GM19238 (cell line): ENCODE measurements at regions not wholly inside any gene's neighbourhood (a gene's known extent, or its start where the extent isn't known, plus 50 kb on each side); places are given as distances from the start of the nearest gene placed in this dataset.

Source experiments
- DNase-seq: peaks from one replicate; pipeline ENCODE4 v3.0.0; 2011; ENCODE audit warnings: low spot score; ENCODE audit not compliant: insufficient read length

DNA sequence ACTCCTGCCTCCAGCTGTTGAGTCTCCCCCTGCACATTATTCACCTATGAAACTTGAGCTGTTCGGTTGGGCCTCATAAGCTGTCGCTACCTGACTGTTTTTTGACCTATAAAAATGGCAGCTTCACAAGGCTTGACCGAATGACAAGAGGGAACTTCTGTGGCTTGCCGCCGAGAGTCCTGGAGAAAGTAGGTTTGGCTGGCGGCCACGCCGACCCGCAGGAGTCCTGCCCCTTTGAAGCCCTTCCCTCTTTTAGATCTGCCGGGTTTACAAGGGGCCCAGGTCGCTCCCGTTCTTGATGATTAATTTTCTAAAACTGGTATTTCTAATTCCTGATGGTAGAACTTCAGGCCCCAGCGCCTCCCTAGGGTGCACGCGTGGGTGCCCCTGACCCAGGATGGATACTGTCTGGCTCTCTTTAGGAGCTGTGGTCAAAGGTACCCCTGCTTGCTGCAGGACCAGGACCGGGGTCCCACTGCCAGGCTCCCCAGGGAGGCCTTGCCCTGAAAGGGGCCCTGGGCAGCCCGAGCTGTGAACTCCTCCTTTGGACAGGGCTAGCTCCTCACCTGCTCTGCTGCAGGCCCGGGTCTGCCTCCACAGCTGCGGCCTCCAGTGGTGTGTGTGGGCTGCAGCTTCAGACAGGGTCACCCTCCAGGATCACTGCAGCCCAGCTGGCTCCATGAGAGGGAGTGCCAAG, 171.8 kb downstream of the CTTN start:
- DNase-seq, result no peak

GRCh38 chr11:70570693-70571395, 172.5 kb downstream of the CTTN start:
- DNase-seq, result no peak

GRCh38 chr11:70572974-70573260, 174.6 kb downstream of the CTTN start:
- no peak for DNase-seq

DNA sequence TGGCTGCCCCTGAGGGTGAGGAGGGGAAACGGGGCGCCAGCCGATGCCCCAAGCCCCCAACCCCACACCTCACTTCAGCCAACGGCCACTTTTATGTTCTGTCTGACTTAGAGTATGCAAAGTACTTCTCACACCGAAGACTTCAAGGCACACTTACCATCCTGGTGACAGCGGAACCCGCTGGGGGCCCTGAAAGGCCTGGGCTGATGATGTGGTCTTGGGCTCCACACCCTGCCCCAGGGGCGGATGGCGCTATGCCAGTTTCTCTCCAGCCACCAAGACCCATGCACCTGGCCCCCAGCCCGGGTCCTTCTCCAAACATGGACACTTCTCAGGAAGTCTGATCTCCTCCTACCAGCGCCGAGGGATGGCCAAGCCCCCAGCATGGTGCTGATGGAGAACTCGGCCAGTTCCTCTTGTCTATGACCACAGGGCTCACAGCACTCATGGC, 175.4 kb downstream of the CTTN start:
- no peak for DNase-seq

DNA sequence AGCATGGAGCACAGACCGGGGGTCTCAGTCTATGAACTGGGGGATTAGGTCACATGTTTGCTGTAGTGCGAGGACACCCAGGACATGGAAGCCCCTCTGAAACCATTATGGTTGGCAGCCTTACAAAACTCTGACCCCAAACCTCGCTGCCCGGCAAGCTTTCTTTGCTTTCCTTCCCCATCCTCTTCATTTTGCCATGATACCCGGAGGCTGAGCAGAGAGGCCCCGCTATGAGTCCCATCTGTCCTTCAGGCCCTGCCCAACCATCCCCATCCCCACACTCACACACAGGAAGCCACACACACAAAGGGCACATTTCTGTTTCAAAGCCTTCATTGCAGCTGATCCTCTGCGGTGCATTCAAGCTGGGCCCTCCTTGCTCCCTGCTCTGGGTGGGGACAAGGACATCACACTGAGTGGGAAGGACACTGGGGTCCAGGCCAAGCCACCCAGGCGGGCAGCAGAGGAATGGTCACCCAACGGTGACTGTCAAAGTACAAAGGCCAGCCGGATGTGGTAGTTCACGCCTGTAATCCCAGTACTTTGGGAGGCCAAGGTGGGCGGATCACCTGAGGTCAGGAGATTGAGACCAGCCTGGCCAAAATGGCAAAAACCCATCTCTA, 176.5 kb downstream of the CTTN start:
- DNase-seq, result no peak

GRCh38 chr11:70575396-70576060, 177.2 kb downstream of the CTTN start:
- DNase-seq, result no peak

GRCh38 chr11:70577258-70577603, 178.9 kb downstream of the CTTN start:
- DNase-seq, result no peak

GRCh38 chr11:70577948-70578347, 179.6 kb downstream of the CTTN start:
- no peak for DNase-seq

DNA sequence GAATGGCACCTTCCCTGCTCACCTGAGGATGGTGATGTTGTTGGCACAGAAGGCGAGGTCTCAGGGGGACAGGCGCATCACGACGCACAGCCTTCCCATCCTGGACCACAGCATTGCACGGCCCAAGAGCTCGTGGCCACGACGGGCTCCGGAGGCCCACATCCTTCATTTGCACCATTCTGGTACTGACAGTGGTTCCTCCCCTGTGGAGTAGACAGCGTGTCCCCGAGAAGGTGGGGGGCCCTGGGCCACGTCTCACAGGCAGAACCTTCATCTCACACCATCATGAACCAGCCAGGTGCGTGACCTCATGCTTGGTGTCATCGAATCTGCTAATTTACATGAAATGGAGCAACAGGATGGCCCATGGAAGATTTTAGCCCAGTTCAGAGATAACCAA, 180.0 kb downstream of the CTTN start:
- DNase-seq, result no peak

GRCh38 chr11:70578831-70579230, 180.5 kb downstream of the CTTN start:
- DNase-seq, result no peak

DNA sequence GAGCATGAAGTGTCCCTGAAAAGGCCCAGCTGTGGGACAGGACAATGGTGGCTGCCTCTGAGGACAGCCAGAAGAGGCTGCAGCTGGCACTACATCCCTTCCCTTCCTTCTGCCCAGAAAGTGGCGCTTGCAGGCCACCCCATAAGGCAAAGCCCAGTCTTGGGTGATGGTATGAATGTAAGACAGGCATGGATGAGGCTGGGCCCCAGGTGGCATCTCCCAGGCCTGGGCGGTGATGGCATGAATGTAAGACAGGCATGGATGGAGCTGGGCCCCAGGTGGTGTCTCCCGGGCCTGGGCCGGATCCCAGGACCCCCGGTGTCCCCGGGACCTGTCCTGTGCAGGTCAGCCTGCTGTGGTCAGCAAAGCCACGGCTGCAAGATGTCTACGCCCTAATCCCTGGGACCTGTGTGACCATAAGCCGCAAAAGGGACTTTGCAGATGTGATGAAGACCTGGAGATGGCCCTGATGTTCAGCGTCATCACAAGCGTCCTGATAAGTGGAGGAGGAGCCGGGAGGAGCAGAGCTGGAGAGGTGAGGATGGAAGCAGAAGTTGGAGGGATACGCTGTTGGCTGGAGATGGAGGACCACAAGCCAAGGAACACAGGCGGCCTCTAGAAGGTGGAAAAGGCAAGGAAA, 181.1 kb downstream of the CTTN start:
- DNase-seq, result no peak

GRCh38 chr11:70580036-70580805, 181.9 kb downstream of the CTTN start:
- no peak for DNase-seq

GRCh38 chr11:70581991-70582885, 183.9 kb downstream of the CTTN start:
- DNase-seq, result no peak

DNA sequence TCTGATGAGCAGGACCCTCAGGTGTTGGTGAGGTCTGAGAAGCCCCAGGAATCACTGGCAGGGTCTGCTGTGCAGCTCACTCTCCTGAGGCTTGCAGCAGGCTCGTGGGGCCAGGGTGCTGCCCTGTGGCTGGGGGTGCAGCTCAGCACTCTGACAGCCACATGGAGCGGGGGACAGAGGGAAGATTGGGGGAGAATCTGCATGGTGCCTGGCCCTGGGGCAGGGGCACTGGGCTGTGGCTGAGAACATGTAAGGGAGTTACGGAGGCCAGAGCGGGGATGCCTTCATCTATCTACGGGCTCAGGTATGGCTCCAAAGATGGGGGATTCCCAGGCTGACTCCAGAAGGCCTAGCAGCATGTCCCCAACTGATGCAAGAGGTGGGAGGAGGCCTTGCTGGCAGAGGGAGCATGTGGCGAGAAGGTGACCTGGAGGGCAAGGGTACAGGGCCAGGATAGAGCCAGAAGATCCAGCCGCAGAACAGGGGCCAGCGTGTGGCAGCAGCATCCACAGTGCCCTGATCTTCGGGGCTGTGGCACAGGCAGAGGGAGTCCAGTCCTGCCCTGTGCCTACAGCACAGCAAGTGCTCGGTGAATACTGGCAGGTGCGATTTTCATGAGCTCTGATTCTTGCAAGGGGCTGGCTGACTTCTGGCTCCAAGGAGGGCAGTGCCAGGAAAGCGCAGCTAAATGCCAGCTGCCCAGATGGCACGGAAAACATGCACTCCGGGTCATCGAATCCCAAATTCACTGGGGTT, 184.7 kb downstream of the CTTN start:
- DNase-seq, result no peak

DNA sequence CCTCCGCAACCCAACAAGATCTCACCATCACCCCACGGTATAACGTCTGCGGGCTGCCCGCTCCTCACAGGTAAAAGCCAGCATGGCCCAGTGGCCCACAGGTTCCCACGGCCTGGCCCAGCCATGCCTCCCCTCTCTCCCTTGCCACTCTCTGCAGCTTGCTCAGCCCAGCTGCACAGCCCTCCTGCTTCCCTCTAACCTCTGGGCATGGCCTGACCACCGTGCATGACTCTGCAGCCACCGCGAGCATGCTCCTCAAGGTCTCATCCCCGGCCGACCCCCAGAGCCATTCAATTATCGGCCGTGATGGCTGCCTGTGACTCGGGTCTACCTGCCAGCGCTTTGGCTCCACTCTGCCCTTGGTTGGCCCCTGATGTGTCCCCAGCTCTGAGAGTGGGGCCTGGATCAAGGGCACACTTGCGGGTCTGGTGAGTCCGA, 185.5 kb downstream of the CTTN start:
- no peak for DNase-seq

DNA sequence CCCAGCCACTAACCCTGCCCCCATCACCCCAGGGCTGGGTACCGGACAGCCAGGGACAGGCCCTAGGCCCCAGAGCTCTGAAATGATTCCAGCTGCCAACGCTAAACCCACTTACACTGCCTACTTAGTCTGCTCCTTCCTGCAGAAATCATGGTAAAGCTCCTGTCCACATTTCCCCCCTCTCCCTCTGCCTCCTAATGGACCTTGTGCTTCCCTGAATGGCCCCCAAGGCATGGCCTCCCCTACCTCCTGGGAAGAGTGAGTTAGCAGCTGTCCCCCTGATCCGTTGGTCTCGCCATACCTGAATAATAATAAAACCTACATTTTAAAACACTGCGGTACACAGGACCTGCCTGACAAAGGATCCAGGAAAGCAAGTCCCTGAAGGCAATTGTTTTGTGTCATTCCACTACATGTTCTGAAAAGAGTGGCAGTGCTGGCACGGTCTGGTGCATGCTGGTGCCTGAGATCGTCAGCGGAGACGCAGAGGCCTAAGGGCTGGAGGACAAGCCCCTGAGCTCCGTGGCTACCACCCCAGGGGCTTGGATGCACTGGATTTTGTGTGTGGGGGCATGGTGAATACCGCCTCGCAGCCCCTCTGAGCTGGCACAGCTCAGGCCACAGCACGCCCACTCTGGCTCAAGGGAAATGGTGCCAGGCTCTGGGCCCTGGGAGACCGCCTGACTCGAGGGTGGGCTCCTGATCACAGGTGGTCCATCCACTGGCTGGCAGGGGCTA, 186.3 kb downstream of the CTTN start:
- no peak for DNase-seq

- DNase-seq, result no peak
These were observed 186.9 kb downstream of the CTTN start for GRCh38 chr11:70585236-70585545.

DNA sequence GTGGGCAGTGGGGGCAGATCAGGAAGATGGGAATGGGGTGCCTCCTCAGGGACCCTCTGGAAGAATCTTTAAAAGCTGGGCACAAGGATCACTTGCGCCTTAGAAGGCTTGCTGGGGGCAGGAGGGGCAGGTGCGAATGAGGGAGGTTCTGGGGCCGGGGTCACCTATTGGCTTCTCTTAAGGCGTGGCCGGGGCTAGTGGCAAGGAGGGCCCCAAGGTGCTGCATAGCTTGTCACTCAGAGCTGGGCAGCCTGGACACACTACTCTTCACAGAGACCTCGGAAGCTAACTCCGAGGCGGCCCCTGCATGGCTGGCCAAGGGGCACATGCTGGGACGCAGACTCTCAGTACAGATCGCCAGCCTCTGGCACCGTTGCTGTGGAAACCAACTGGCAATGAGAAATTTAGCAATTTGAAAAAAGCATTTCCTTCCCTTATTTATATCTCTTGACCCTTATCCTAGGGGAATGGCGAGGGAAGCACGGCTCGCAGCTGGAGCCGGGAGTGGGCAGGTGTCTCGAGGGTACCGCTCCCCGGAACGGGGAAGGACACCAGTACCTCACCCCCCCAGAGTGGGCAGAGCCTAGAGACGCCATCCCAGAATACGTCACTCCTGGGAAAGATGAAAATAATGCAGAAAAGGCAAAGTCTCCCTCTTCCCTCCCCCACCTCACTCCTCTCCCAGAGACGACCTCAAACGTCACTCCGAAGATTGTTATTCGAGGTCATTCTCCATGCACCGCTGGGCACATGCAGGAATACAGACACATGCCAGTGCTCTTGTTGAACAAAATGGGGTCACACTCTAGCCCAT, 188.1 kb downstream of the CTTN start:
- no peak for DNase-seq
